MCF 10A (cell line): ENCODE measurements at regions not wholly inside any gene's neighbourhood (a gene's known extent, or its start where the extent isn't known, plus 50 kb on each side); places are given as distances from the start of the nearest gene placed in this dataset.
"Not testable (repeated sequence)": the region's sequence is repeated elsewhere in the genome, so short reads cannot be mapped to it uniquely, and the experiment has no call there.

Source experiments
- BruUV-seq: library from RNA; stranded (reverse); fragments of 400-500 nt; replicated peaks from 2 replicates; lab custom pipeline; 2021; lab: Mats Ljungman, UMichigan
- CTCF ChIA-PET: fragments of 300-600 bp; sonication (Branson Sonifier 250); formaldehyde crosslinking; extraction: SDS; loops from one replicate; lab custom pipeline; 2021; ENCODE audit warnings: antibody characterized with exemption, inconsistent platforms; lab: Yijun Ruan, JAX
- POLR2A ChIA-PET: fragments of 300-600, 350-650 bp; sonication (Branson Sonifier 250); formaldehyde crosslinking; extraction: SDS; loops from one replicate; lab custom pipeline; 2020; ENCODE audit warnings: antibody characterized with exemption, inconsistent platforms; lab: Yijun Ruan, JAX
- DNase-seq: peaks from one replicate; pipeline ENCODE4 v3.0.0-alpha.2; 2018; ENCODE audit not compliant: unreplicated experiment
- H3K27ac Mint-ChIP-seq: one replicate; pipeline ENCODE4 v1.8.0; 2022; ENCODE audit warnings: mild to moderate bottlenecking, low read depth, mixed read lengths; ENCODE audit not compliant: unreplicated experiment
- H3K27me3 Mint-ChIP-seq: one replicate; pipeline ENCODE4 v1.8.0; 2022; ENCODE audit warnings: mixed read lengths; ENCODE audit not compliant: insufficient read depth, unreplicated experiment
- H3K36me3 Mint-ChIP-seq: one replicate; pipeline ENCODE4 v1.8.0; 2022; ENCODE audit warnings: mild to moderate bottlenecking, moderate library complexity, mixed read lengths; ENCODE audit not compliant: insufficient read depth, unreplicated experiment
- H3K4me1 Mint-ChIP-seq: one replicate; pipeline ENCODE4 v1.8.0; 2022; ENCODE audit warnings: mixed read lengths; ENCODE audit not compliant: insufficient read depth, unreplicated experiment
- H3K4me3 Mint-ChIP-seq: one replicate; pipeline ENCODE4 v1.8.0; 2022; ENCODE audit warnings: mild to moderate bottlenecking, moderate library complexity, mixed read lengths; ENCODE audit not compliant: unreplicated experiment
- H3K9me3 Mint-ChIP-seq: one replicate; pipeline ENCODE4 v1.8.0; 2022; ENCODE audit warnings: mixed read lengths; ENCODE audit not compliant: unreplicated experiment
- CTCF ChIP-seq: fragments of 200-600 bp; IDR thresholded peaks from one replicate; pipeline ENCODE4 v1.8.0; 2022; ENCODE audit warnings: antibody characterized with exemption, mild to moderate bottlenecking; ENCODE audit not compliant: unreplicated experiment
- intact Hi-C: fragments of 100-400 bp; cut with micrococcal nuclease; formaldehyde crosslinking; loops from 2 replicates; pipeline ENCODE4 v1.14.1; 2022

- H3K4me3 Mint-ChIP-seq, intact Hi-C loops, POLR2A ChIA-PET, H3K27me3 Mint-ChIP-seq, BruUV-seq, CTCF ChIA-PET, H3K4me1 Mint-ChIP-seq, H3K27ac Mint-ChIP-seq, DNase-seq, H3K36me3 Mint-ChIP-seq, H3K9me3 Mint-ChIP-seq: not testable (repeated sequence)
These were observed 1268.8 kb downstream of the FOXD4L5 start for GRCh38 chr9:64016246-64016645.

DNA sequence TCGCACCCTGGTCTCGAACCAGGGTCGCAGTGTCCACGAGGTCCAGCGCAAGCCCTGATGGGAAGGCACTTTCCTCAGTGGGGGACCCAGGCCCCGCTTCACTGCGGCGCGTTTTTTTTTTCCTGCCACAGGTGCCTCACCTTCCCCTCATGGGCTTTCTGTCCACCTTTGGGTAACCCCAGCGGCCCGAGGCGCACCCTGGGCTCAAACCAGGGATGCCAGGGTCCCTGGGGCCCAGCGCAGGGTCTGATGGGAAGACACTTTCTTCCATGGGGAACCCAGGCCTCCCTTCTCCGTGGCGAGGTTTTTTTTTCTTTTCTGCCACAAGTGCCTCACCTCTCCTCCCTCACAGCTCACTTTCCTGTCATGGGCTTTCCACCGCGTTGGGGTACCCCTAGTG is 1269.9 kb downstream of the FOXD4L5 start:
- H3K27me3 Mint-ChIP-seq = no peaks in the 10 kb centered on the region
- TF ChIP-seq CTCF = no peak
- no peak overlapping the region for H3K4me3 Mint-ChIP-seq
- H3K9me3 Mint-ChIP-seq = no peaks in the 10 kb centered on the region
- DNase-seq = no peak
- BruUV-seq = no TSS peak
- intact Hi-C loops = no loop called here
- H3K36me3 Mint-ChIP-seq = no peaks in the 10 kb centered on the region
- H3K27ac Mint-ChIP-seq = no peak overlapping the region
- ChIA-PET CTCF (no interaction called here), POLR2A (no interaction called here)
- no peaks in the 10 kb centered on the region for H3K4me1 Mint-ChIP-seq

DNA sequence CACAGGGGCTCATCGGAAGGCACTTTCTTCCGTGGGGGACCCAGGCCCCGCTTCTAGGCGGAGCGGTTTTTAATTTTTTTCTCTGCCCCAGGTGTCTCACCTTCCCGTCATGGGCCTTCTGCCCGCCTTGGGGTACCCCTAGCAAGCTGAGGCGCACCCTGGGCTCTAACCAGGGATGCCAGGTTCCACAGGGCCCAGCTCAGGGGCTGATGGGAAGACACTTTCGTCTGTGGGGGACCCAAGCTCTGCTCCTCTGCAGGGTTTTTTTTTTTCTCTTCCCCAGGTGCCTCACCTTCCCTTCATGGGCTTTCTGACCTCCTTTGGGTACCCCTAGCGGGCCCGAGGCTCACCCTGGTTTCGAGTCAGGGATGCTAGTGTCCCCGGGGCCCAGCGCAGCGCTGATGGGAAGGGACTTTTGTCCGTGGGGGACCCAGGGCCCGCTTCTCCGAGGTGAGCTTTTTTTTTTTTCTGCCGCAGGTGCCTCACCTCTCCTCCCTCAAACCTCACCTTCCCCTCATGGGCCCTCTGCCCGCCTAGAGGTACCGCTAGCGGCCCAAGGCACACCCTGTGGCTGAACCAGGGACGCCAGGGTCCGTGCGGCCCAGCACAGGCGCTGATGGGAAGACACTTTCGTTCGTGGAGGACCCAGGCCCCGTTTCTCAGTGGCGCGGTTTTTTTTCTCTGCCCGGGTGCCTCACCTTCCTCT is 1270.5 kb downstream of the FOXD4L5 start:
- H3K4me1 Mint-ChIP-seq, H3K36me3 Mint-ChIP-seq, H3K27ac Mint-ChIP-seq, H3K27me3 Mint-ChIP-seq, CTCF ChIA-PET, BruUV-seq, DNase-seq, H3K4me3 Mint-ChIP-seq, H3K9me3 Mint-ChIP-seq, intact Hi-C loops, POLR2A ChIA-PET: not testable (repeated sequence)

GRCh38 chr9:64013122-64013521 is 1271.9 kb downstream of the FOXD4L5 start:
- H3K27me3 Mint-ChIP-seq, H3K36me3 Mint-ChIP-seq, intact Hi-C loops, H3K4me3 Mint-ChIP-seq, POLR2A ChIA-PET, CTCF ChIA-PET, BruUV-seq, H3K4me1 Mint-ChIP-seq, H3K9me3 Mint-ChIP-seq, H3K27ac Mint-ChIP-seq, DNase-seq: not testable (repeated sequence)

GRCh38 chr9:64012014-64012413 is 1273.0 kb downstream of the FOXD4L5 start:
- H3K4me1 Mint-ChIP-seq, CTCF ChIA-PET, H3K9me3 Mint-ChIP-seq, H3K27ac Mint-ChIP-seq, BruUV-seq, intact Hi-C loops, H3K27me3 Mint-ChIP-seq, H3K36me3 Mint-ChIP-seq, H3K4me3 Mint-ChIP-seq, POLR2A ChIA-PET, DNase-seq: not testable (repeated sequence)

GRCh38 chr9:63979741-63980140 is 1305.3 kb downstream of the FOXD4L5 start:
- BruUV-seq, POLR2A ChIA-PET, CTCF ChIA-PET: not testable (repeated sequence)

More at GRCh38 chr9:63979741-63980140, 1305.3 kb downstream of the FOXD4L5 start:
- H3K4me3 Mint-ChIP-seq, intact Hi-C loops, H3K36me3 Mint-ChIP-seq, H3K27me3 Mint-ChIP-seq, H3K4me1 Mint-ChIP-seq, H3K27ac Mint-ChIP-seq, H3K9me3 Mint-ChIP-seq, DNase-seq: not testable (repeated sequence)
